SK-N-SH (cell line): ENCODE measurements at regions not wholly inside any gene's neighbourhood (a gene's known extent, or its start where the extent isn't known, plus 50 kb on each side); places are given as distances from the start of the nearest gene placed in this dataset.

ENCODE experiments used
- CTCF ChIP-seq: fragments of 200-600 bp; sonication (generic); IDR thresholded peaks from 2 replicates; pipeline ENCODE4 v1.6.1; 2017; ENCODE audit warnings: antibody characterized with exemption, mild to moderate bottlenecking, moderate library complexity
- FOSL2 ChIP-seq: IDR thresholded peaks from 2 replicates; pipeline ENCODE4 v1.4.0; 2012; ENCODE audit warnings: low read depth, mild to moderate bottlenecking, moderate library complexity, borderline replicate concordance
- FOXJ3 ChIP-seq: sonication (generic); formaldehyde crosslinking; IDR thresholded peaks from 2 replicates; pipeline ENCODE4 v1.5.1; 2020; ENCODE audit warnings: mild to moderate bottlenecking, missing genetic modification reagents
- POLR2AphosphoS5 ChIP-seq: IDR thresholded peaks from 2 replicates; pipeline ENCODE4 v1.6.1; 2012; ENCODE audit warnings: low read depth, low read length
- RAD21 ChIP-seq: IDR thresholded peaks from 2 replicates; pipeline ENCODE4 v1.6.1; 2012; ENCODE audit warnings: mild to moderate bottlenecking, low read length
- RCOR1 ChIP-seq: fragments of 150-350 bp; IDR thresholded peaks from 2 replicates; pipeline ENCODE4 v1.6.1; 2017; ENCODE audit warnings: antibody characterized with exemption, low read length
- TEAD4 ChIP-seq: IDR thresholded peaks from 2 replicates; pipeline ENCODE4 v1.4.0; 2012; ENCODE audit warnings: mild to moderate bottlenecking, borderline replicate concordance; ENCODE audit not compliant: insufficient read depth
- USF1 ChIP-seq: IDR thresholded peaks from 2 replicates; pipeline ENCODE4 v1.4.0; 2012; ENCODE audit warnings: low read depth, borderline replicate concordance
- USF2 ChIP-seq: fragments of 150-350 bp; IDR thresholded peaks from 2 replicates; pipeline ENCODE4 v1.6.1; 2017; ENCODE audit warnings: antibody characterized with exemption, low read length, low read depth, borderline replicate concordance

- TF ChIP-seq RAD21: no peak
- TF ChIP-seq CTCF: no peak
- TF ChIP-seq TEAD4: no peak
- no peak for TF ChIP-seq POLR2AphosphoS5
- TF ChIP-seq RCOR1: no peak
- TF ChIP-seq USF1: no peak
- TF ChIP-seq FOSL2: no peak
- no peak for TF ChIP-seq FOXJ3 (CRISPR knock-in tag)
- TF ChIP-seq USF2: no peak
These were observed 154.0 kb upstream of the ZNF92 start for GRCh38 chr7:65219623-65220022.
